Glomerular endothelial cell (primary cell): ENCODE measurements at regions not wholly inside any gene's neighbourhood (a gene's known extent, or its start where the extent isn't known, plus 50 kb on each side); places are given as distances from the start of the nearest gene placed in this dataset.
"Not testable (repeated sequence)": the region's sequence is repeated elsewhere in the genome, so short reads cannot be mapped to it uniquely, and the experiment has no call there.

ENCODE experiments used
- DNase-seq: peaks from one replicate; pipeline ENCODE4 v3.0.0-alpha.2; 2011; ENCODE audit warnings: low read depth, low spot score; ENCODE audit errors: extremely low read depth

DNA sequence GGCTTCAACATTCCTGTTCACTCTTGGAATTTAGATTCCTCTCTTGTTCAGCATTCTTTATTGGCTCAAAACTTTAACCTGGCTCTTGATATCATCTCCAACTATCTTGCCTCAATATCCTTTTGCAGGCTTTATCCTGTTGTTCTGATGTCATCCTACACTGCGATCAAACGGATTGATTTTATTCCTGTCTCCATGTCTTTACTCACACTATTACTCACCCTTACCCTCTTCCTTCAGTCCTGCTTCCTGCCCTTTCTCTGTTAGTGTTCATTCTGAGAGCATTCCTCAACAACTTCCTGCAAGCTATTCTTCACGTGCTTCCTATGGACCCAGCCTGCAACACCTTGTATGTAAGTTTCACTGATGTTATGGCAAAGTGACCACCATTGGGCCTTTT, 264.7 kb downstream of the RNF152 start:
- no peak for DNase-seq

DNA sequence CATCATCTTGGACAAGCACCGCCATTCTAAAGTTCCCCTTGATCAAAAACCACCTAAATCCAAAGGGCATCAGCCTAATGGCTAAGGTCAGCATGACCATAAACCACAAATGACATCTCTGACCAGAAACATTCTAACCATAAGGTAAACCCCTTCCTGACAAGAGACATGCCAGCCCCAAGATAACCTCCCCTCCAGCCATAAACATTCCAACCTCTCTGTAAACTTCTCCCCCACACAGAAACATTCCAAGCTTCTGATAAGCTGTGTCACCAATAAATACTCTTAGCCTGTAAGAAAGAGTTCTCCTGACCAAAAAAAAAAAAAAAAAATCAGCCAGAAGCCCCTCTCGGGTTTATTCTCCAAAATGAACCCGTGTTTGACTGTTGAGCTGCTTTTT, 268.2 kb downstream of the RNF152 start:
- not testable (repeated sequence) for DNase-seq

DNA sequence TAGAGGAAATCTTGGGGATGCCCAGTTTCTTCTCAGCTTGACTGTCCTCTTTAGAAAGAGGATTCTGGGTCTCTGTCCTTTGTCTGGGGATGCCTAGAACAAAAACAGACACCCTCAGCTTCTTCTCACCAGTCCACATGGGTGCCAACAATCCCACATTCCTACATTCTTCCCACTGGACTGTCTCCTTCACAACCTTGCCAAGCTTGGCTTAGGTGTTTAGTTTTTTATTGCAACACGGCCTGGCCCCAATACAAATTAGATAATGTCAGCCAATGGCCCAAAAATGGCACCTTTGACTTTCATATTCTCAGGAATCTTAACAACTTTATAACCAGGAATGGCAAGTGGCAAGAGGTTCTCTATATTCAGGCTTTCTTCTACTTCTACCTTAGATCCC, 273.0 kb downstream of the RNF152 start:
- DNase-seq, result no peak

DNA sequence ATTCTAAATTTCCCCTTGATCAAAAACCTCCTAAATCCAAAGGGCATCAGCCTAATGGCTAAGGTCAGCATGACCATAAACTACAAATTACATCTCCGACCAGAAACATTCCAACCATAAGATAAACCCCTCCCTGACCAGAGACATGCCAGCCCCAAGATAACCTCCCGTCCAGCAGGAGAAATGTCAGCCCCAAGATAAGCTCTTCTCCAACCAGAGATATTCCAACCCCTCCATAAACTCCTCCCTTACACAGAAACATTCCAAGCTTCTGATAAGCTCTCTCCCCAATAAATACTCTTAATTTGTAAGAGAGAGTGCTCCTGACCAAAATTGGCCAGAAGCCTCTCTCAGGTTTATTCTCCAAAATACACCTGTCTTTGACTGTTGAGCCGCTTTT, 274.0 kb downstream of the RNF152 start:
- DNase-seq, result no peak

DNA sequence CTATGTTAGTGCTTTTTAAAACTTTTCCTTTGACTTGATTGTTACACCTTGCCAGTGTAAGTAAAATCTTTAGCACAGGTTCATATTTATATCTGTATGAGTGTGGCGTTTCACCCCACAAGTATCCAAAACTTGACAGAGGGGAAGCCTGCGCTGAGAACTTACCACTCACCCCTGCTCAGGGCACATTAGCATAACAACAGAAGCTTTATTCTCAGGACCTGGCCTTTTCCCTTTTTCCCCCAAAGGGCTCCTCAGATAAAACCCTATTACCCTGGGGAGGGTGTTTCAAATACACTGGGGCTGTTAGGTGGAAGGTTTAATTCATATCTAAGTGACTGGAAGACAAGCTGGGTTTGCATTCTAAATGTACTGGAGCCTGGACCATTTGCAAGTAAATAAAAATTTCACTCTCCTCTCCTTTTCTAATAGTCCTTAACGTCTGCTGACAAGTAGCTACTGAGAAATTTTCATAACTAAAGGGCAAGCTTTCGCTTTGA, 276.6 kb downstream of the RNF152 start:
- DNase-seq, result no peak

DNA sequence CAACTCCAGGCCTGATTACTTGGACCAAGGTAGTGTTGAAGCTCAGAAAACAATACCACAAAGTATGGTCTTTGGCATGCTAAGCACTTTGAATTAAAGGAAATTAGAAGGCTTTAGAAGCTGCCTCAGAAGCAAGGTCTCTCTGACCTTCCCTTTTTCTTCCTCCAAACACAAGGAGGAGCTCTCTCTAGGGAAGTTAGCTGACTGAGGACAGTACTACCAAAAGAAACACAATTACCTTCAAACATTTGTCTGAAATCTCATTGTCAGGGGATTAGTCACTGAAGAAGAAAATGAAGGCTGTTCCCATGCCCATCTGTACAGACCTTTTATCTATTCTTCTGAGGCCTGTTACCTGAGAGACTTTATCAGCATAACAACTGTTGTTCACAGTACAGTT, 279.3 kb downstream of the CDH20 start:
- no peak for DNase-seq

DNA sequence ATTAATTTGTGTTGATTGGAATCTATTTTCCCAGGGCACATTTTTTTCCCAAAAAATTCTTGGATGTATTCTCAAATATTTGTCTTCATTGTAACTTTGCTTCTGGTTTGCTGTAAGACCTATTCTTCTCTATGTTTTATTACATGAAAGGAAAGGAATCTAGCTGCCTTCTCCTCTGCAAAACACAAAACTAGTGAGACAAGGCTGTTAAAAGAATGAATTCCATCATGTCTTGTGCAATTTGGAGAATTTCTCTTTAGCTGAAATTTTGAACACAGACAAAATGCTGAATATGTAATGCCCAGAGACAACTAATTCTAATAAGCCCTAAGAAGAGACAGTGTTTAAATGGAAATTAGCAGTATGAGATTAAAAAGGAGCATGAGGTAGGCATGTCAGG, 275.9 kb downstream of the CDH20 start:
- no peak for DNase-seq

DNA sequence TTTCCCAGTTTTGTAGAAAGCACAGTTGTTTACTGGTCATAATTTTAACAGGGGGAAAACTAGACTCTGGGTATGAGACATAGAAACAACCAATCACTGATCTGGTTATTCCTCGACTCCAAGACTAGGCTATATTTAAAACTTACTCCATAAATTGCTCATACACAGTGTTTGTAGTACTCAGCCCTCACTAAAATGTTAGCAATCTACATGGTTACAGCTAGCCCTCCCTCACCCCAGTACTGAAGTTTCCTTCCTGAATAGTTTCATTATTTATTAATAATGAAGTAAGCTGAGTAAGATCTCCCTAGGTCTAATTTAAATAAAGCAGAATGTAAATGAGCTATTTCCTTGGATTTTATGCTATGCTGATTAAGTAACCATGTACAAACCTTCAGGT, 275.1 kb downstream of the CDH20 start:
- DNase-seq, result no peak

DNA sequence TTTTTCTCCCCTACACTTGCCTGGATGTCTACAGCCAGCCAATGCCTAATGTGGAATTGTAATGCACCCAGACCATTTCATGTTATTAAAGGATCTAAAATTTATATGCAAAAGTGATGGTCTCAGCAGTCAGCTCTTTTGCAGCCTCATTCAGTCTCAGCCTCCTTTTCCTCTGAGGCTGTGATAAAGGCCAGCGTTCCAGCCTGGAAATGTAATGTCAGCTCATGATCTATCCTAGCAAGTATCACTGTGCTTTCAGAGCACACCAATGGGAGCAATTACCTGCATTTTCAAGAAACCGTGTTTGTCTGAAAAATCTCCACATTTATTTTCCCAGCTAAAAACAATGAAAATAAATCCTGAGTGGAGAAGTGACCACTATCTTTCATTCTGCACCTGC, 274.6 kb downstream of the CDH20 start:
- no peak for DNase-seq

DNA sequence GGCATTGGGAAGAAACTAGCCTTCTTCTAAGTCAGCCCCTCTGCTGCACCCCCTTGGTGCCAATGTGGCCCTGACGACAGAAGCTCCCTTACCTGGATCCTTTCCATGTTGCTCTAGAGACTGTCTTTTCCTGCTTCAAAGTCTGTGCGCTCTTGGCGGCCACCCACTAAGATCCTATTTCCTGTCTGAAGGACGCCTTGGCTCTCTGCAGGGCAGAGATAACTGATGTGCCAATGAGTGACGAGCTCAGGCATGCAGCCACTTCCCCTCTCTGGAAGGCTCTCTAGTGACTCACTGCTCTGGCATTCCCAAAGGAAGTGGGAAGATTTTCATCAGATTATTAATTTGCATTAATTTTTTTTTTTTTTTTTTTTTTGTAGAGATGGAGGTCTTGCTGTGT, 273.5 kb downstream of the CDH20 start:
- peak; percentile 96 for DNase-seq

DNA sequence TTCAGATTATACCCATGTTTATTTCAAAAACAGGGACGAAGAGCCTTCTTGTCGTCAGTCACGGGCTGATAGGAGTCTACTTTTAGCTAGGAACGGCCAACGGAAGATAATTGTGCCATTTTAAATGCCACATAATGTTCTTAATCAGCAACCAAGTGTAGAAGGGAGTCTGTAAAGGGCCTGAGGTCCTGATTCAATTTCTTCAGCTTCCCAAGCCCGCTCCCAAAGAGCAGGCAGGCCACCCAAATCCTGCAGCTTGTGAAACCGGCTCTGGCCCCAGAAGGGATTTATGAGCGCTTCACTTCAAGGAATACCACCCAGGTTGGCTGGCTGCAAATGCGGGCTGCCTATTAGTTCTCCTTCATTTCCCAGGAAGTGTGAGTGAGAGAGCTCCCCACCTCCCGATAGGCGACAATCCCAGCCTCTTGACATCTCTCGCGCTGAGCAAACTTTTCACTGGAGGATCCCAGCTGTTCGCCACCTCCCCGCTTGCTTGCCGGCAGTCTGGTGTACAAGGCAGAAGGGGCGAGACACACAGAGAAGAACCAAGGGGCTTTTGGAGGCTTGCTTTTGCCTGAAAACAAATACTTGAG, 272.9 kb downstream of the CDH20 start:
- no peak for DNase-seq

DNA sequence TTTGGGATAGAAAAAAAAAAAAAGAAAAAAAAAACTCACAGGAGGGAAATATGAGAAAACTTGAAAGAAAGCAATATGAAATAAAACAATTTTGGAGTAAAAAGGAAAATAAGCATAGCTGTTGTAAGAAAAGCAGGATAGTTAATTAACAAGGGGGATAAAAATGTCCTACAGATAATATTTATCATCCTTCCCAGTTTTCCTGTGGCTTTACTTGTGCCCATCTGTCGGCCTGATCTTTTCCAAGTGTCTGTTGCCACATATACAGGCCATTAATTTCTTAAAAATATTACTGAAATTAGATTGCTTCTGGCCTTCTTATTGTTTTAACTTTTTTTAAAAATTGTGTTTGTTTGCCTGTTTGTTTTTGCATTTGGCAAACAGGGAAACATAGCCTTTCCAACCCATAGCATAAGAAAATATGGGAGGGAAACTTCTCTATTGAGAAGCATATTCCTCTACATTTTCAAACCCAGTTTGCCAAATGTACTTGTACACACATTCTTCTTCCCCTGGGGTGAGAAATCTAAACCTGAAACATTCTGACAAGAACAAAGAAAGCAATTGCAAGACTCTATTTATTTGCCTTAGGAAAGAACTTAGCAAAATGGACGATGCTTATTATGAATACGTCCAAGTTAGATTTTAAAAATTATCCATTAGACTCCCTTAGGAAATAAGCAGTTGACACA, 272.3 kb downstream of the CDH20 start:
- DNase-seq, result no peak
